ENCODE measurements at regions not wholly inside any gene's neighbourhood (a gene's known extent, or its start where the extent isn't known, plus 50 kb on each side); places are given as distances from the start of the nearest gene placed in this dataset.

DNA sequence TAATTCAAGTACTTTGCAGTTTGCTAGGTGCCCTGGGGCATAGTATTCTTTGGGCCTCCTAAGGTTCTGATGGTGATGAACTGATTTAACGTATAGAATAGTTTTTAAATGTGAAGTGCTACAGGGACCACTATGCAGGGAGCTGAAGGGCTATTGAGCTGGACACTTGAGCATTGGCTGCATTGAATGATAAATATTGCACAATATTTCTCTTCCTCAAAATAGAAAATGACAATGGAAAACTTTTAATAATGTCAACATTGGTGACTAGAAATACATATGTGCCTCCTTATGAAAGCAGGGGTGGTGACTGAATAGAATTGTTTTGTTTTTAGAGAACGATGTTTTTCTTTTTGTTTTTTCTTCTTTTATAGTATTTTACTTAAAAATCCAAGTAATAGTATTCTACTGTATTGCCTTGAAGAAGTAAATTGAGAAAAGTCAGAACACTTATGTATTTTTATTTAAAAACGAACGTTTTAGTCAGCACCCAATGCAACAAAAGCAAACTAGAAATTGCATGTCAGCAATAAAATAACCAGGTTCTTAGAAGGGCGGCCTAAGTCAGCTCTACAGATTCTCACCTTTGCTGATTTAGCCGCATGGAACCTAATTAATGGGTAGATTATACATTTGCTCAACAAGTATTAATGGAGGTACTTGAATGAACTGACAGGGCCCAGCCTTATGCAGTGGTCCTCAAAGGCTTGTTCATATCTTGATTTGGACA is 244.0 kb upstream of the KLF6 start:
- in situ Hi-C loops (cut with HindIII; ENCODE audit: low pct_unique_long_range_greater_than_20kb, low sequenced_read_pairs): no loop called here

DNA sequence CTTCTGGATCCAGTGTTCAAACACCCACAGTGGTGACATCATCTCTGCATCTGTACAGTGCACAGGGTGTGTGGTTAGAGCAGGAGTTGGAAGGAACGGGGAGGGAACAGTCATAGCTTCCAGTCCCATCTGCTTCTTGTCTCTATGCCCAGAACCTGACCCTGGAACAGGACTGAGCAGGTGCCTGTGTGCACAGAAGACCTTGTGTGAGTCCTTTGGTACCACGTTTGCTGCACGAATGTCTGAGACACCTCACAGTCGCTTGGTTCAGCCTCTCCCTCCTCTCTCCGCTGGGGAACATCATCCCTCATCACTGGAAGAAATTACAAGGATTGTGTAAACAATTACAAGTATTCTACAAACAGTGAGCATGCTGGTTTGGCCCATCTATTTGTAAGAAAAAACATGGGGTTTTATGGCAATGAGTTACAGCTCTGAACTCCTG is 243.0 kb upstream of the KLF6 start:
- in situ Hi-C loops (cut with HindIII; ENCODE audit: low pct_unique_long_range_greater_than_20kb, low sequenced_read_pairs): no loop called here
- no peak for DNase-seq (ENCODE audit: low read depth)

More for the DNA sequence above, 244.0 kb upstream of the KLF6 start:
- DNase-seq (ENCODE audit: low read depth): no peak

DNA sequence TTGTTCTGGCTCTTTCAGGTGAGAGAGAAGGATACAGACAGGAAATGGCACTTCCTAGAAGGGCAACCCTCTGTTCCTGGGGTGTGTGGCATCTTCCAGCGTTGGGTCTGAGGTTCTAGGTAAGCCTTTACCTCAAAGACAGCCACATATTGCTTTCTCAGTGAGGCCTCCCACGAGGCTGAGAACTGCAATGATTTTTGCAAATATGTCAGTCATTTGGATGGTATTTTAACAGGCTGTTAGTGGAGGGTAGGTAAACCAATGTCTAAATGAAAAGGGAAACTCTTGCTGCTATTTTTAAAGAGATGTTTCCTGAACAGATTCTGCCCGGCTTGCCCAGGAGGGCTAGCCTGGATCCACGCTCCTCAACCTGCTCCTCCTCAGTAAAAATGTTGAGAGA is 240.3 kb upstream of the KLF6 start:
- in situ Hi-C loops (cut with HindIII; ENCODE audit: low pct_unique_long_range_greater_than_20kb, low sequenced_read_pairs): no loop called here
- DNase-seq (ENCODE audit: low read depth): no peak

DNA sequence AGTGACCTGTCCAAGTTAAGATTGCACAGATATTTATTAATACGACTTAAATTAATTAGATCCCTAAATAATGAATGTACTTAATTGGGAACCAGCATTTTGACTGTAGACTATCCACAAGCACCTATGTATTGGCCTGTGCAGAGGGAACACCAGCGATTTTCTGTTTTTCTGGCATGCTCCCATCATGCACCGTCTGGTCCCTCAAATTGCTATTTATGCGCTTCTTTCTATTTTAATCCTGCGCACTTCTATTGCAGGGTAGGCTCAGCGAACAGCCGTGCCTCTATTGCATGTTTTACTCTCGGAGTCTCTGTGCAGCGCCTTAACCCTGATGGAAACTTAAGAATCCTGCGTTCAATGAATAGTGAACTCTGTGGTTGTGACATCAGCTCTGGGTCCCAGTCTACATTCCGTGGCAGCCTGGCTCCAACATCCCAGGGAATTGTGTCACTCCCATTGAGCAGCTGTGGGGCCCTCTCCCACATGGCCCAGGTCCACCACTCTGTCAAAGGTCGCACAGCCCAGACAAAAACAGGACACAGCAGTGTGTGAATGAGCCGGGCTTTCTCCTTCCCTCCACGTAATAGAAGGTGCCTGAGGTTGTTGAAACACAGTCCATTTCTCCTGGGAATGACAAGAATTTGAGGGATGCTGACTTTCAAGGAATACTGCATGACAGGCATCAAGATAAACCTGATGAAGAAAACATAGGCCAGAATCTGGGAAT is 239.7 kb upstream of the KLF6 start:
- in situ Hi-C loops (cut with HindIII; ENCODE audit: low pct_unique_long_range_greater_than_20kb, low sequenced_read_pairs): no loop called here

DNA sequence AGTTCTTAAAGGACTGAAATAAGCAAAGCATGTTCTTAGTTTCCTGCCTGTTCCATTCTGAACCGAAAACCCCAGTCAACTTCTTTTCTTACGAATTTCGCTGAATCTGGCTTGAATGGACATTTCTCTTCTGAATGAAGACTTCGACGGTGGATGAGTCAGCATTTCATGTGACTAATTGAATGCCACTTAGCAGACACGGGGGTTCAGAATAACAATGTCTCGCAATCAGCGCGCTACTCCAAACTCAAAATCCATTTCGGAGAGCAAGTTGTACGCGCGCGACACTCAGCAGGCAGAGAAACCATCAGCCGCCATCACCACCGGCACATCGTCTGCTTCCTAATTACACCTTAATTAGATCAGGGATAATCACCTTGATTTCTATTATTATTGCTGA is 239.0 kb upstream of the KLF6 start:
- in situ Hi-C loops (cut with HindIII; ENCODE audit: low pct_unique_long_range_greater_than_20kb, low sequenced_read_pairs): no loop called here
- no peak for DNase-seq (ENCODE audit: low read depth)

More for the DNA sequence above, 239.7 kb upstream of the KLF6 start:
- no peak for DNase-seq (ENCODE audit: low read depth)

DNA sequence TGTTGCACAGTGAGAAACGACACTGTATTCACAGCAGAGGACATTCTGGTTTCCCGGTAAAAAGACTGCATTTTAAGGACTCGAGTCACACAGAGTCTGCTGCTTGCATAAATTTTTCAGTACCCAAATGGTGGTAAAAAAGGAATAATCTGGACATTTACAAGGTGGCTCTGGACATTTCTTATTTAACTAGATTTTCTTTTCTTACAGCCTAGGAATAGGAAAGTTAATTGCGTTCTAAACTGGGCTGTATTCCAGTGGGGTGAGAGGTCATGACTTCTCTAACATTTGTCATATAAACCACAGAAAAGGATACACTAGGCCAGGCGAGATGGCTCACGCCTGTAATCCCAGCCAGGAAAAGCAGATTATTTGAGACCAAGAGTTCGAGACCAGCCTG is 237.5 kb upstream of the KLF6 start:
- no peak for DNase-seq (ENCODE audit: low read depth)
- in situ Hi-C loops (cut with HindIII; ENCODE audit: low pct_unique_long_range_greater_than_20kb, low sequenced_read_pairs): no loop called here

DNA sequence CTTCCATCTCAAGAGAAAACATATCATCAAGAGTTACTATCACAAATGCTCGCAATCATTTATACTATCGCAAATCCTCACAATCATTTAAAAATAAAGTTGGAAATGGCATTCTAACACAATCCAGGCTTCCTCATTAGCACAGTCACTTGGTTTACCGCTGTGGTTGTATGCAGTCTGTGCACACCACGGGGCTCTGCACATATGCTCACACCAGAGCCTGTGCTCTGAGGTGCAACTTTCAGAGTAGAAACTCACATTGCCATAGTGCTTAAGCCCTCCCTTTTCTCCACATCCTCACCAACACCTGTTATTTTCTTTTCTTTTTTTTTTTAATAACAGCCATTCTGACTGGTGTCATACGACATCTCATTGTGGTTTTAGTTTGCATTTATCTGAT is 235.6 kb upstream of the KLF6 start:
- in situ Hi-C loops (cut with HindIII; ENCODE audit: low pct_unique_long_range_greater_than_20kb, low sequenced_read_pairs): no loop called here
- DNase-seq (ENCODE audit: low read depth): no peak

DNA sequence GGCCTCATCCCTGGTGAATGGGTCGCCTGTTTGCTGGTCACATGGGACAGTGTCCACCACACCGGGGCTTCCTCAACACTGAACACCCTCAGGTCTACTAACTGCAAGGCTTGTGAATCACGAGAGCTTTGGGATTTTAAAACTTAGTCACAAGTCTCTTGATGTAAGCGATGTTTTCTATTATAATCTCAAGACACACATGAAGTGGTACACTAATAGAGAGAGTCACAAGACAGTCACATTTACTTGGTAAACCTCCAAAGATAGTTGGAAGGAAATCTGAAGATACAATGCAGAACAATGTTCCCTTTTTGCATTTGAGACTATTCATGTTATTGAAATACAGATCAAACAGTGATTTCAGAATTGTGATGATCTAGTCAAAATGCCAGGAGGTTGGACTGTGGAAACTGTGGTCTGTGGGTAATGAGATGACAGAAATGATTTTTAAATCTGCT is 233.1 kb upstream of the KLF6 start:
- in situ Hi-C loops (cut with HindIII; ENCODE audit: low pct_unique_long_range_greater_than_20kb, low sequenced_read_pairs): no loop called here

DNA sequence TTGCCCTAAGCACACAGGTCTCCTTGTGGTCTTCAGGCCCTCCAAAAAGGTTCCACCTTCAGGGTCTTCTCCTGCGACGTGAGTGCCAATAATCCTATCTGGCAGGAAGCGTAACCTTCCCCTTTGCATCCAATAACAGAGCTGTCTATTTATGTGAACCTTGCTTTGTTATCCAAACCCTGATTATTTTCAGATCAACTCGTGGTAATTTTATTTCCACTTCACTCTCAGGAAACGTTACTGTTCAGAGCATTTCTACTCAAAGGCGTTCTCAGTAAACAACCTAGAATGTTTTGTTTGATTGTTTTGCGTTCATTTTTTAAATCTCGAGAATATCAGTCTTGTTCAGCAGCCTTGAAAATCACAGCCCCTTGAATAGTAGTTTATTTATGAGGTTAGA is 232.3 kb upstream of the KLF6 start:
- in situ Hi-C loops (cut with HindIII; ENCODE audit: low pct_unique_long_range_greater_than_20kb, low sequenced_read_pairs): no loop called here

More for the DNA sequence above, 233.1 kb upstream of the KLF6 start:
- DNase-seq (ENCODE audit: low read depth): no peak

DNA sequence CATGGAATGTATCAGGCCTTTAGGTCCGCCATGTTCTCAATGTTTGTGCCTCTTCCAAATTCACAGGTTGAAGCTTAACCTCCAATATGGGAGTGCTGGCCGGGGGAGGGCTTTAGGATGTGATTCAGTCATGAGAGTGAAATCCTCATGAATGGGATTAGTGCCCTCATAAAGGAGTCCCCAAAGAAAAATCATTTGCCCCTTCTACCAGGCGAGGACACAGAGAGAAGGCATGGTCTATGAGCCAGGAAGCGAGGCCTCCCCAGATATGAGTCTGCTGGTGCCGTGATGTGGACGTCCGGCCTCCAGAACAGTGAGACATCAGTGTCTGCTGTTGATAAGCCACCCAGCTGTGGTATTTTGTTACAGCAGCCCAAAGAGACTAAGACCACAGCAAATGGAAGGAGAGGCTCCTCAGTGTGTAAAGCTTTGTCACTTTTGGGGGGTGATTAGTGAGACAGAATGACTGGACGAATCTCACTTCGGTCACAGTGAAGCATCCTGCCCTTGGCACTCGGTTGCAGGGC is 231.3 kb upstream of the KLF6 start:
- in situ Hi-C loops (cut with HindIII; ENCODE audit: low pct_unique_long_range_greater_than_20kb, low sequenced_read_pairs): no loop called here
- DNase-seq (ENCODE audit: low read depth): no peak

More for the DNA sequence above, 232.3 kb upstream of the KLF6 start:
- no peak for DNase-seq (ENCODE audit: low read depth)

DNA sequence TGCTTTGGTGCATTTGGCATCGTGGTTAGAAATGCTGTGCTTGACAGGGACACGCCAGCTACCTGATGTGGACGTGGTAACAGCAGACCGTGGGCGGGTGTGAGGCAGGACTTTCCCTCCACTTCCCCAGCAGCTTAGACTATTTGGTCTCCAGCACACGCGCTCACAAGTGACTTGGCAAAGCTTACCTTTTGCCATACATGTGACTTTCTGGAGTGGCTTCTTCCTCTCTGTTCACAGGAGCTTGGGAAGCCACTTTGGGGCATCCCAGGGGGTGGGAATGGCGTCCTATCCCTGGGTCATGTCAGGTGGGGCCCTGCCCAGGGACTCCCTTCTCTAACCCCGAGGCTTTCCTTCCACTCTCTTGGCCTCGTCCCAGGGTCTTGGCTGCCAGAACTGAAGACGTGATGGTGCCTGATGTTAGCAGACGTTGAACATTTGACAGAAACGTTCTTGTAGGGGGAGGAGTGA is 228.7 kb upstream of the KLF6 start:
- in situ Hi-C loops (cut with HindIII; ENCODE audit: low pct_unique_long_range_greater_than_20kb, low sequenced_read_pairs): no loop called here

DNA sequence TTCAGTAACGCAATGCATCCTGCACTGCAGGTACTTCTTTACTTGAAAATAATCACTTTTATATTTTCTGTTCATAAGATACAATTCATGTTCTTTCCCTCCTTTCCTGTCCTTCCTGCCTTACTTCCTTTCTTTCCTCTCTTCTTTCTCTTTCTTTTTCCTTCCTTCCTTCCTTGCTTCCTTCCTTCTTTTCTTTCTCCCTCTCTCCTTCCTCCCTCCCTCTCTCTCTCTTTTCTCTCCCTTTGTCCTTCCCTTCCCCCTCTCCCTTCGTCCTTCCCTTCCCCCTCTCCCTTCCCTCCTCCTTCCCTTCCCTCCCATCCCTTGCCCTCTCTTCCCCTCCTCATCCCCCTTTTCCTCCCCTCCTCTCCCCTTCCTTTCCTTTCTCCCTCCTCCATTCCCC is 227.8 kb upstream of the KLF6 start:
- in situ Hi-C loops (cut with HindIII; ENCODE audit: low pct_unique_long_range_greater_than_20kb, low sequenced_read_pairs): no loop called here
- no peak for DNase-seq (ENCODE audit: low read depth)

More for the DNA sequence above, 228.7 kb upstream of the KLF6 start:
- DNase-seq (ENCODE audit: low read depth): no peak

DNA sequence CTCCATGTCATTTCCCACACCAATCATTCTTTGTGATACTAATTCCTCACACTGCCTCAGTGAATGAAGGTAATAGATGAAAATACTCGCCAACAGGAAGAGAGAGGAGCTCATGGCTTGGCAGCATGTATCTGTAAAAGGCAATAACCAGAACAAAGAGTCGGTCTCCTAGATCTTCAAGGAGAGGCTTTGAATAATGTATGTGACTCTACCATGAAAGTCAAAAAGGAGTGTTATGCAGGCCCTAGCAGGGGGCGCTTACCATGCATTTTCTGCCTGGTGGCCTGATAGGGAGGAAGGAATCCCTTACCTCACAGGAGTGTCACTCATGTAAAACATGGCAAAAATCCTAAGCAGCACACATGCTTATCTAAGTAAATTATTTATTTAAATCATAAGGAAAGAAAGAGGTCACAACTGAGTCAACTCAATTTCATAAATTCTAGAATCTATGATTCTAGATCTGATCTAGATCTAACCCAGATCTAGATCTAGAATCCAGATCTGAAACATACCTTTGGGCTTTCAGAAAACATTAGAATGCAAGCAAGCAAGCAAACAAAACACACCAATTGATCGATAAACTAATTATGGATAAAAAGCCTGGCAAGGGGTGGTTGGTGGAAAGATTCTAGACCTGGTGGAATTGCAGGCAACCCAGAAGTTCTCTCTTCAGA is 226.3 kb upstream of the KLF6 start:
- in situ Hi-C loops (cut with HindIII; ENCODE audit: low pct_unique_long_range_greater_than_20kb, low sequenced_read_pairs): no loop called here
- no peak for DNase-seq (ENCODE audit: low read depth)

DNA sequence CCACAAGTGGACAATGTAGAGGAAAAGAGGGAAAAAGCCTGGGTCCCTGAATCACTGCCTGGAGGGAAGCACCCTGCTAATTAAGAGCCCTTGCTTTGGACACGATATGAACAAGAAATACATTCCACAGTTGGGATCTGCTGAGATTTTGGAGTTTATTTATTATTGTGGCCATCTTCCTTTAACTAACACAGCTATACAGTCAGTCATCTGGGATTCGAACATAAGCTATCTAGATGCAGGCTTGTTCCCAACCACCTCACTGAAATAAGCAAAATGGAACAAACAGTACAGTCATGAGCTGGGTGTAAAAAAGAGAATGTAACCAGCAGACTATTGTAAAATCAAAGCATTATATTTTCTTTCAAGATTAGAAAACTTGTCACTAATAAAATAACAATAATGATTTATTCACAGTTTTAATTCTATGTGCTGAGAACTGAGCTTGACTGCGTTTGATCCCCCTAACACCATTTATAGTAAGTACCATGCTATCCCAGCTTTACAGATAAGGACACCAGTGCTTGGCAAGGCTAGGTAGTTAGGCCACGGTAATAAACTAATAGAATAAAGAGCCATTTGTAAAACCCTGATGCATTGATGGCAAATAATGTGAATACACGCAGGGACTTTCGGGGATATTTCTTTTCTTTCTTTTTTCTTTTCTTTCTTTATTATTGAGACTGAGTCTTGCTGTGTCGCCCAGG is 223.8 kb upstream of the KLF6 start:
- DNase-seq (ENCODE audit: low read depth): no peak
- in situ Hi-C loops (cut with HindIII; ENCODE audit: low pct_unique_long_range_greater_than_20kb, low sequenced_read_pairs): no loop called here

DNA sequence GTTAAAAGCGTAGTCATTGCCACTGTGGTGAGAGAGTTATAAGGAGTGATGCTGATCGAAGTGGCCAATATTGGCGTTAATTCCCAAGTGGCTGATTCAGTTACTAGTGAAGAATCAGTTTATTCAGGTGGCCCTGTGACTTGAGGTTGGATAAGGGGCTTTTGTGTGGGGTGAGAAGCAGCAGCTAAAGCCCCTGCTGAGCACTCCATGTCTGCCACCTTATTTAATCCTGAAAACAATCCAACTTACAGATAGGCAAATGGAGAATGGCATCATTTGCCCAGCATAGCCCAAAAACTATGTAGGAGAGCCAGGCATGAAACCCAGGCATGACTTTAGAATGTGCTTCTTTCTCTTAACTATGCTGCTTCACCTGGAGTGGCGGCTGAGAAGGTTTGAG is 222.8 kb upstream of the KLF6 start:
- in situ Hi-C loops (cut with HindIII; ENCODE audit: low pct_unique_long_range_greater_than_20kb, low sequenced_read_pairs): no loop called here
- no peak for DNase-seq (ENCODE audit: low read depth)

DNA sequence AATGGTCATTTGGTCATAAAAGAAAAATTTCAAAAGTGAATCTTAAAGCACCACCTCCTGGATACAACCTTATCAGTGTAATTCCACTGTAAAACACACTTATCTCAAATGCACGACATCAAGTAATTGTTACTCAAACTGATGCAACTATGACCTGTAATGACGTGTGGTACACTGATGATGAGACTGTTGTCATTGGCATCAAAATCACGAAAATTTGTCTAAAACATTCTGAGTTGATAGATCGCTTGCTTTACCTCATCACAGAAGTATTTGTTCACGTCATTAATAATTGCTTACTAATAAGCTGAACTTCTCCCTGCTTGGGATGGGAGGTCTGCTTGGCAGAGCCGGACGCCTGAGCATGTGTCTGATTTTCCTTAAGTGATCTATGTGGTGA is 221.8 kb upstream of the KLF6 start:
- no peak for DNase-seq (ENCODE audit: low read depth)
- in situ Hi-C loops (cut with HindIII; ENCODE audit: low pct_unique_long_range_greater_than_20kb, low sequenced_read_pairs): no loop called here

DNA sequence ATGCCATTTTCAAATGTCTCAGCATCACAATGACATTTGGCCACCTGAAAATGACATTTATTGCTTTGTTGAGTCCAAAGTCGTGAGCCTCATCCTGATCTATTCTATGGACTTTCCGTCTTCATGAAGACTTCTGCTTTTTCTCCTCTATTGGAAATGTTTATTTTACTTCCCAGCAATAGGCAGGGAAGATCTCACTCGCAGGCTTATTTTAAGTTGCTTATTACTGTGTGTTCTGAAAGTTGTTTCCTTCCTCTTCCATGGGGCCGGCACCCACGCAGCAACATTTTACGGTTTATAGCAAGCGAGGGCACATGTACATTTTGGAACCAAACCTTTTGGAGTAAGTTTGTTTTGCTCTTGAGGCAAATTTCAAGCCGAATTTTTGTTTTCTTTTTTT is 221.0 kb upstream of the KLF6 start:
- in situ Hi-C loops (cut with HindIII; ENCODE audit: low pct_unique_long_range_greater_than_20kb, low sequenced_read_pairs): no loop called here
- DNase-seq (ENCODE audit: low read depth): no peak

DNA sequence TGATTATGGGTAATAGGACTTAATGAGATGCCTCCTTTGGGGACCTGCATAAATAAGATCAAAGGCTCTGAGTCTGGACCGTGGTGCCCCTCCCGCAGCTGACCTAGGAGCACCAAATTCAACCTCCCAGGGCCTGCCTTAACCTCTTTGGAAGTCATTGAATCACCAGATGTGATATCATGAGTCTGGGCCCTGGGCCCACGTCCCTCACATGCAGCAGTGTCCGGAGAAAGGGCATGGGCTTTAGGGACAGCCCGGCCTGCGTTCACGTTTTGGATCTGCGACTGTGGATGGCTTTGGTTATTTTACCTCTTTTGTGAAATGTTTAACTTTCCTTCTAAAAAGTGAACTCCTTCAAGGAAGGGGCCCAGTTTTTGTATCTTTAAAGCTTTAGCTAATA is 220.0 kb upstream of the KLF6 start:
- in situ Hi-C loops (cut with HindIII; ENCODE audit: low pct_unique_long_range_greater_than_20kb, low sequenced_read_pairs): no loop called here
- no peak for DNase-seq (ENCODE audit: low read depth)

Data from Caki2 (cell line).